HG02938 (cell line): ENCODE measurements at regions not wholly inside any gene's neighbourhood (a gene's known extent, or its start where the extent isn't known, plus 50 kb on each side); places are given as distances from the start of the nearest gene placed in this dataset.
"Not testable (repeated sequence)": the region's sequence is repeated elsewhere in the genome, so short reads cannot be mapped to it uniquely, and the experiment has no call there.

ENCODE experiments used
- ATAC-seq: cut with Tn5 transposase; IDR thresholded peaks from one replicate; pipeline ENCODE4 v1.9.1; 2021; ENCODE audit warnings: mild to moderate bottlenecking, moderate library complexity; ENCODE audit not compliant: unreplicated experiment

DNA sequence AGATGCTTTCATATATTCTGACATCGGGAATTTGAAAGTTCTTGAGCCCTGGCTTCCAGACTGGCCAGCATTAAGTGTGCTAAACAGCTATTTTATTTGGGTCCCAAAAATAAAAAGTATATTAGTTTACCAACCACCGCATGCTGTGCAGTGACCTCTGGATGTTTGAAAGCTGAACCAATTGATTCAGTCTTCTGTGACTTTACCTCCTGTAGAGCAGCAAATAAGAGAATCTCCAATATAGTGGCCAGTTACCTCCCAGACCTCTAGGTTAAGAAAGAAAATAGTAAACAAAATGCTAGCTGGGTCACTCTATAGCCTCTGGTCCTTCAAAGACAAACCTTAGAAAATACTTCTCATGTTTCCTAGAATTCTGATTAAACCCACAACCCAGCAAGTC is 424.6 kb upstream of the NFE2L3 start:
- ATAC-seq = no peak

DNA sequence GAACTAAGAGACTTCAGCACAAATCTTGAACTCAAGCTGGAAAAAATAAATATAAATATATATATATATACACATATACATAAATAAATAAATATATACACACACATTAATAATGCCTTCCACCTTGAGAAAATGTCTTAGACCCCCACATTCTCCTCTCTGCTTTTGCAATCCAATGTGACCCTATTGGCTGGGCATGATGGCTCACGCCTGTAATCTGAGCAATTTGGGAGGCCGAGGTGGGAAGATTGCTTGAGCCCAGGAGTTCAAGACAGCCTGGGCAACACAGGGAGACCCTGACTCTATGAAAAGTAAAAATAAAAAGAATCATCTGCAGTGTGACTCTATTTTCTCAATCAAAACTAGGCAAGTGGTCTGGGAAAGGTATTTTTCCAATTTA is 424.1 kb upstream of the NFE2L3 start:
- no peak for ATAC-seq

DNA sequence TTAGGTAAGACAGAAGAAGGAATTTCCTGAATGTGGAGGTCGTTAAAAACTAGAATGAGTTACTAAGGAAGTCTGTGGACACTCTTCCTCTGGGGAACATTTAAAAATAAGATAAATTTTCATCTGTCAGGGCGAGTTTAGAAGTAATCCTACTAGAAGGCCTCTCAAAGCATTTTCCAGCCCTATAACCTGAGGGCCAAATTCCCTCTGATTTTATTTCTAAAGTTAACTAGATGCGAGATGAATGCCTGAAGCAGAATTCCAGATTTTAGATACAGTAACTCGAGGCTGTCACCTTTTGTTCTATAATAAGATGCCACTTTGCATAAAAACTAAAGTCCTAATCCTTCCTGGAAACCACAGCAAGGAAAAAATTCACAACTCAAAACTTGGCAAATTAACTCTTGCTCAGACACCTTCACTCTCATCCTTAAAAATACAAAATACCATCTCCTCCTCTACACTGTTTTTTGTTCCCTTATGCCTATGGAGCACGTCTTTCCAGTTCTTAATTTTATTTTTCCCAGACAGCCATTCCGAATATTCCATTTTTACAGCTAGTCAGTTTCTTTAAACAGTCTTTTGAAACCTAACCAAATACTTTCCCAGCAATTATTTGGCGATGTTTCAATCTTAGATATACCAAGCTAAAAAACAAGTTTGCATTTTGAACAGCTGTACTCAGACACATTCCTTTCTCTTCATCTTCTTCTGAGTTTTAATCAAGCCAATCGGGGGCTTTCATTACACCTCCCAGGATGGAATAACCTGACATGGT is 420.7 kb upstream of the NFE2L3 start:
- no peak for ATAC-seq

DNA sequence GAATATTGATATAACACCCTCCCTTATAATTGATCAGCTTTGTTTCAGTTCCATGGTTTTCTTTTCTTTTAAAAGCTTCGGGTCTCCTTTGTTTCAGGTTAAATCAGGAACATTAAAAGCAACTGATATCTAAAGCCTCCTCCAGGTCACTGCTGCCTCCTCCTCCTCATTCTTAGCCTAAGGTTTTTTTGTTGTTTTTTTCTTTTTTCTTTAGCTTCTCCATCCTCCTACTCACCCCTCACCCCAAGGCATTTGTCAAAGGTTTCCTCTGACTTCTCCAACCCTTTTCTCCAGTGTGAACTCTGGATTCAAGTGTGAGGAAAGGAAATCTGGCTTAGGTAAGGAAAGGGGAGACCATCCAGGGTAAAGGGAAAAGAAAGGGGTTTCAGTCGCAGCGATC is 420.2 kb upstream of the NFE2L3 start:
- no peak for ATAC-seq

DNA sequence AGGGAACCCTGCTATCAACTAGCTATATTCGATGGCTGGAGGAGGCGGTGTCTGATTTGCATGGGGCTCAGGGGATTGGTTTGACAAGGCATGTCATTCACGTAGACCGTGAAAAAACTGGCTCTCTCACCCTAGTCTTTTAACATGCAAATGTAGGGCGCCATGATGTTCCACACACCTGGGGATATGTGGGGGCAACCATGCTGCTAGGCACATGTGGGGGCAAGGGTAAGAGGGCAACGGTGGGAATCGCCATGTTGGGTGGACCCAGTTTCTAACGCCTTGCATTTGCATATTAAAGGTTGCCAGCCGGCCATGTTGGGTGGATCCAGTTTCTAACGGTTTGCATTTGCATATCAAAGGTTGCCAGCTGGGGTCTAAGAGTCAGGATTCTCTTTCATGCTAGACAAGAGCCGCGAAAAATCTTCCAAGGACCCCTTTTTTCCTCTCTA is 419.2 kb upstream of the NFE2L3 start:
- ATAC-seq = no peak

DNA sequence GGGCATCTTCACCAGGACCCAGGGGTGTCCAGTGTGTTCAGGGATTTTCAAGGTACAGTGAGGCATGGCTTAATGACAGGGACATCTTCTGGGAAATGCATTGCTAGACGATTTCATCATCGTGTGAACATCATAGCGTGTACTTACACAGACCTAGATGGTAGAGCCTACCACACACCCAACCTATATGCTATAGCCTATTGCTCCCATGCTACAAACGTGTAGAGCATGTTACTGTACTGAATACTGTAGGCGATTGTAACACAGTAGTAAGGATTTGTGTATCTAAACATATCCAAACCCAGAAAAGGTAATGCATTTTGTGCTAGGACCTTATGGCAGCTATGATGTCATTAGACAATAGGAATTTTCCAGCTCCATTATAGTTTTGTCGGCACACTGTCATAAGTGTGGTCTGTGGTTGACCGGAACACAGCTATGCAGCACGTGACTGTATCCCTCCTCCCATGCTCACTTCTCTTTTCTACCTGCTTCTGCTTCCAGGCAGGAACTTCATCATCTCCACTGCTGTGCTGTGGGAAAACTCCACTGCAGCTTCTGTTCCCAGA is 416.2 kb upstream of the NFE2L3 start:
- no peak for ATAC-seq

DNA sequence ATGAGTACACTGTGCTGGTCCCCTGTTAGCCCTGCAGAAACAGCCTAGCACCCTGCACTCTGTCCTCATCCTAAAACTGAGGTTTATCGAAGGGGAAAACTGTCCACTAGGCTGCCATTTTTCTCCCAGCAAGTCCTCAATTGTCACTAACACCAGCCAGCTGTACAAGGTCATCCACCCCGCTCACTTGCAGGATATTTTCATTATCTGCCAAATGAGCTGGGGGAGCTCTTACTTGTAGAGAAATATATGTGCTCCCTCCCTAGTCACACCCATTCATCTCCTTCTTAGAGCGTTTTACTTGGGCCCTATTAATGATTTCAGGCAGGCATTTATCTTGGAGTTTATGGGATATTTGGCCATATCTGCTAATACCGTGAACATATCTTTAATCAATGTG is 413.5 kb upstream of the NFE2L3 start:
- no peak for ATAC-seq

DNA sequence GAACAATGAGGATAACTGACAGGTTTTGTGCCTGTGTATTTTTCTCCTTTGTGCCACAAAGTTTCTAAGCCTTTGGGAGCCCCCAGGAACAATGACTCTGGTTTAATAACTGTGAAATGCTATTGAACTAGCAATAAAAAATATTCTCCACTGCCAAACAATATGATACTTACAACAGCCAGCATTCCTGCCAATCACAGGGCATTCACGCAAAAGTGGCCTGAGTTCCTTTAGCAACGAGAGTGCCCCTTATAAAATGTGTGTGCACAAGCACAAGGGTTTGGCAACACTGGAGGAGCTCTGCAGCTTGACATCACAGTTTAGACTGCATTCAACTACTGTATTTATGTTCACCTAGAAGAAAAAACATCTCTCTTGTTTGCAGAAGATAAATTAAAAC is 412.9 kb upstream of the NFE2L3 start:
- ATAC-seq = no peak

DNA sequence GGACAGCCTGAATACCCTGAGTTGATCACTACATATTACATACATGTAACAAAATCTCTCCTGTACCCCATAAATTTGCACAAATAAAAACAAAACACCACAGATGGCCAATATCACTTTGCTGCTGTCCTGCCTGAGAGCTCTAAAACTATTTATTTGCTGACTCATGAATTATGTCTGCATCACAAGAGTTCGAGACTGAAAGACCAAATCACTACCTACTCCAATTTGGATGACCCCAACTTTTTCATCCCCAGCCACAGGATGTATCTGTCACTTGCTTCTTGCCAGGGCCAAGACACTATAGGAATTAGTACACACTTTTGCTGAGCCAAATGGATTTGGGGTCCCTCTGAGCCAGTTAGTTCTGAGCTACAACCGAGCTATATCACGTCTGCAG is 409.7 kb upstream of the NFE2L3 start:
- no peak for ATAC-seq

DNA sequence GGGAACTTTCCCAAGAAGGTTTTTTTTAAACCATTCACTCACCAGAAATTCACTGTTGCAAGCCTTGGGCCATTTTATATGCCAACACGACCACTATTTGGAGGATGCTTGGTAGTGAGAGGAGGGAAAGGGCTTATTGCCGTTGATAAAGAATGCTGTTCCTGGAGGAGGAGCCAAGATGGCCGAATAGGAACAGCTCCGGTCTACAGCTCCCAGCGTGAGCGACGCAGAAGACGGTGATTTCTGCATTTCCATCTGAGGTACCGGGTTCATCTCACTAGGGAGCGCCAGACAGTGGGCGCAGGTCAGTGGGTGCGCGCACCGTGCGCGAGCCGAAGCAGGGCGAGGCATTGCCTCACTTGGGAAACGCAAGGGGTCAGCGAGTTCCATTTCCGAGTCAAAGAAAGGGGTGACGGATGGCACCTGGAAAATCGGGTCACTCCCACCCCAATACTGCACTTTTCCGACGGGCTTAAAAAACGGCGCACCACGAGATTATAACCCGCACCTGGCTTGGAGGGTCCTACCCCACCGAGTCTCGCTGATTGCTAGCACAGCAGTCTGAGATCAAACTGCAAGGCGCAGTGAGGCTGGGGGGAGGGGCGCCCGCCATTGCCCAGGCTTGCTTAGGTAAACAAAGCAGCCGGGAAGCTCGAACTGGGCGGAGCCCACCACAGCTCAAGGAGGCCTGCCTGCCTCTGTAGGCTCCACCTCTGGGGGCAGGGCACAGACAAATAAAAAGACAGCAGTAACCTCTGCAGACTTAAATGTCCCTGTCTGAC is 408.1 kb upstream of the NFE2L3 start:
- not testable (repeated sequence) for ATAC-seq

DNA sequence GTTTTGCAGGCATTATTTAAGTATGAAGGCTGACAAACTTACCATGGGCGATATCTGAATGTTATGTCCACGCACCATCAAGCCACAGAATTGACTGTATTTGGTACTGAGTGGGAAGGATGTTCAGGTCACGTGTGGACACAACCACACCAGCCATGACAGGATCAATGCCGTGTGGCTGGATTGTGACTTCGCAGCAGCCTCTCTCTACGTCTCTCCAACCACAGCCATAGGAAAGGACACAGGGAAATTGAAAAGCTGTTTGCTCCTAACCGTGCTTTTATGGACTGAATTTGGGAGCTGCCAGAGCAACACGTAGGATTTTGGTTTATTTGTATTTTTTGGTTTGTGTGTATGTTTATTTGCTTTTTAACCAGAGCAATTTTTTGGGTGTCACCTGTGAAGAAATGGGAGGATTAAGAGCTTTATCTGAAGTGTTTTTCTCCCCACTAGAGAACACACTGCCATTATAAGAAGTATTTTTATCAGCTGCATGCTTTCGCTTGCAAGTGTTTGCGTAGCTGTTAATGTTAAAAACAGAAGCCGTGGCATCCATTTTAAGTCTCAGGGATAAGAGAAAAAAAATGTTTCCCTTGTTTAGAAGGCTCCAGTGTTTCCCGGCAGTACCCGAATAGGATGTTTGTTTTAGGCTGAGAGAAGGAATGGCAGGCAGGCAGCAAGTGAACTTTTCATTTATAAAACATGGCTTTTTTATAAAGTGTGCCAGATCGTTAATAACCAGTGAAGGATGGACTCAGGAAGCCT is 401.1 kb upstream of the NFE2L3 start:
- no peak for ATAC-seq

DNA sequence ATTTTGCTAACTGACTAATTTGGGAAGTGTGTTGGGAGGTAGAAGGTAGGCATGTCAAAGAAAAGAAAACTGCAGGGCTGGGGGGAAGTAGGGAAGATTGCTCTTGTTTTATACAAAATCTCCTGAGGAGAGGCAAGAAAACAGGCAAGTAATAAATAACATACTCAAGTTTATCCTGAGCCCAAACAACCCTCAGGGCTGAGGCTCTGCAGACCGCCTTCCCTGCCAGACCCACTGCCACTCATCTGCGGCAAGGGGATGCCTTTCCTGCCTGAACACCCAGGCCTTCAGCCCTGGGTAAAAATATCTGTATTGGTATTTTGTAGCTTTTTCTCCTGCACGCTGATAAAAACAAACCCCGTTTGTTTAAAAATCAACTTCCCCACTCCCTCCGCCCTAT is 399.8 kb upstream of the NFE2L3 start:
- no peak for ATAC-seq

DNA sequence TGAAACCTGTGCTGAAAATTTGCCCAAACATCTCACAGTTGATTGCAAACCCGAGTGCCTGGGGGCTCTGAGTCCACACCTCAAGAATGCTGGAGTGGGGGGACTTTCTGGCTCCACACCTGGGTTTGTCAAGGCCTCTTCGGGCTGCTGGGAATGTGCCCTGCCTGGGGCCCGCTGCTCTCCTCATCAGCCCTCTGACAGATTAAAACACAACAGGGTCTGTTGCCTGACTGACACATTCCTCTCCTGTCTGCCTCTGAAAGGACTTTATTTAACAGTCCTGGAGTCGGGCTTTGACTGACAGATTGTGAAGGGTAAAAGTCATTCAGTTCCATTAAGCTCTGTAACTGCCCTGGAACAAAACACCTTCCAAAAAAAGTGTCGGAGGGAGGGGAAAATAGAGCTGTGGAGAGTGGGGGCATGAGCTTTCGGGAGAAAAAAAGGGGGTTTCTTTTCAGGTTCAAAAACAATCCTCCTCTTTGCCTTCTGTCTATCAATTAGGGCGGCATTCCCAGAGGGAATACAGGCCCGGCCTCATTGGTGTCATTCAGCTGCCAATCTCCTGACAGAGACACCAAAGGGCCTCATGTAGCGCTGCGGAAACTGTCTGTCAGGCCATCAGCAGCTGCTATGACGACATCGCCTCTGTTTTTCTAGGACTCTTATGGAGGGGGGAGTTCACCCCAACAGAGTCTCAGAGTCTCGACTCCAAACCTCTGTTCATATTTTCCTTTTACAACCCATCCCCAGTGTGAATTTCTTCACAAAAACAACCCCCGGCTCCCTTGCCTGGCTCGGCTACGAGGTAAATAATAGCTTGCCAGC is 398.8 kb upstream of the NFE2L3 start:
- no peak for ATAC-seq

DNA sequence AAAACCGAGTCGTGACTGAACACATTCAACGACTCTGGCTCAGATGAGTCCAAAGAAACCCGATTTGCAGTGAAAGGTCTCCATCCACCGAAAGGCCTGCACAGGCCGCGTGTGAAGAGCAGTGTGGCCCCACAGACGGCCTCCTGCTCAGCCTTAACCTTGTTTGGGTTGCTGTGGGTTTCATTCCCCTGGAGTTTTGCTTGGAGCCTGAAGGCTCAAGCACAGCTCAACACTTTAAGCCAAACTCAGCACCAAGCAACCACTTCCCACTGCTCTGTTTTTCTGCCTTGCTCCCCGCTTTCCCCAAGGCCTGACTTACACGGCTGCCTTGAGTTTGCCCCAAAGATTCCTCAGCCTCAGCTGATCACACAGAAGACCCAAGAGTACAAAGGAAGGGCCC is 398.2 kb upstream of the NFE2L3 start:
- ATAC-seq = no peak

DNA sequence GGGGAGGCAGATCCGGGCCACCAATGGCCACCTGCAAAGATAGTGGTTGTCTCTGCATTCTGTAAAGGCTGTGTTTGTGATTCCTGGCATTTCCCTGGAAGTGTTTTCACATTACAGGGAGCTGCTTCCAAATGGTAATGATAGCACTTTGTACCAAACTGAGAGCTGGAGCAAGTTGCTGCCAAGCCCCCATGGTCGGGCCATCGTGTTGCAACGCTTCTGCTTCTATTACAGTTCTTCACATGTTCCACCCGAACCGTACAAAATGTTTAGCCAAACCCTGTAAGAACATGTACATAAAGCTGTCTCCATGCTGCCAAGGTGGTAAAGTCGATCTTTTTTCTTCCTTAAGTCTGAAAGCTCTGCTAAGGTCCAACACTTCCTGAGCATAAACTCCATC is 397.7 kb upstream of the NFE2L3 start:
- ATAC-seq = no peak

DNA sequence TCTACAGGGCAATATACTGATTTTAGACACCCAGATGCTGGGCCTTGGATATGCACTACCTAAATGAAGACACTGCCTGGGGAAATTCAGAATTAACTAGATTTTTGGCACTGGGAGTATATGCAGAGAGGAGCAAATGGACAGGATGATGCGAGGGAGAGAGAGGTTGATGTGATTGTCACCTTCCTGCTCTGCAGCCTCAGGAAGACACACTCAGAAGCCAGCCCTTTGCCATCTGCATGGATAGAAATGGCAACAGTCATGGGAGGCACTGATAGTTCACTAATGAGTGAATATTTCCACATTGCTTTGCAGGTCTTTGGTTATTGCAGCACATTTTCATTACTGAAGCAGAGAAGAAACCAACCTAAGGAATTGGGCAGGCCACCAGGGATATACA is 397.2 kb upstream of the NFE2L3 start:
- no peak for ATAC-seq

DNA sequence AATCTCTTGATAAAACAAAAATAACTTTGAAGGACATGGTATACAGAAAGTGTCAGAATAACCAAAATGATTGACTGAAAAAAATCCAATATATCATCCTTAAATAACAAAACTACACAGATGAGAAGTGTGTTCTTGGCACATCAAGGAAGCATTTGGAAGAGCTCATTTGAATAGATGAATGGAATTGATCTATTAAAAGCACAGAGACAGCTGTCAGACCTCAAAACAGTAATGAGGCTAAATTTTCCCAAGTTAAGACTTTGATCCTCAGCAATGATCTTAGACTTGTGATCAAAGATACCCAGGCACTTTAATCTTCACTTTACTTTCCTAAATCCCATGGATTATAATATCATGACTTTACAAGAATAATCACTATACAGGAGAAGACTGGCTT is 395.4 kb upstream of the NFE2L3 start:
- ATAC-seq = no peak

DNA sequence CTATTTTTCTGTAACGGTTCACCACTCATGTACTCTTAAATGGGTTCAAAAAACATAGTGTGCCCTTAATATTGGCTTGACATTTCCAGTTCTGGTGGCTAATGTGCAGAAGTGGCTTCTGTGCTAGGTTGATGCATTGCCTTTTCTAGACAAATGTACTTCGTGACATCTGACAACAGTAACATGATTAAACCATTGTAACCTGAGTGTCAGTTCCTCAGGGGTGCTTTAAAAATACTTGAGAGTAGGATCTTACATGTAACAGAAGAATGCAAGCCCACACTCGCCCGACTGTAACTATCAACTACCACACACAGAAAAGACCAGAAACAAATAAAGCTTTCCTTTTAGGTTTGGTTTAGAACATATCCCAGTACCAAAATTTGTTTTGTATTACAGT is 393.4 kb upstream of the NFE2L3 start:
- ATAC-seq = no peak

DNA sequence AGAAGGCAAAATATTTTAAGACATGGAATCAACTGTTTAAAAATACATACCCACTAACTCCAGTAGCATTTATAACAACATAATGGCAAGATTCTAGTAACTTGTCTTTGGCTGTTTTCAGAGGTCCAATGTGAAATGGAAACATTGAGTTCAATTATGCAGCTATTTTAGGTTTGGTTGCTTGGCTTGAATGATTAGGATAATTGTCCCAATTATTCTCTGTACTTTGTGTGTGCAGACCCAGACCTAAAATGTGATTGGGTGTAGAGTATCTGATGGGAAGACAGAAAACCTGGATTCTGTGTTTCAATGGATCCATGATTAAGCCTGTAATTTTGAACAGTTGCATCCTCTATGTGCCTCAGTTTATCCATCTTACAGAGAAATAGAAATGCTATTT is 392.7 kb upstream of the NFE2L3 start:
- no peak for ATAC-seq

DNA sequence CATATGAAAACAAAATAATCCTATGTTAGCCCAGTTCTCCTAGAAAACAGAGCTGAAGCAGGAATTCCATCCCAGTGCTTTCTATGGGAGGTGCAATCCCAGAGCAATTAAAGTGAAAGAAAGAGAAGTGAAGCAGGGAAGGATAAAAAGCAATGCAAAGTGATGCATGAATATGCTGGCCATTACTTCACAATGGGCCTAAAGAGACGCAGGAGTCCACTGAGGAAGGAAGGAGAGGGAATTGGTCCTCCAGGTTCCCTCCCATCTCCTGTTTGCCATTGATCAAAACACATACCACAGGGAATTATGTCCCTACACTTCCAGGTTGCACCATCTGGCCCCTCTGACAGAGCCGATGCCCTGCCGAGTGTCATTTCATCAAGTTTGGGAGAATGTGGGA is 392.2 kb upstream of the NFE2L3 start:
- ATAC-seq = no peak
